Frontal cortex (tissue), 3 donors: ENCODE measurements at regions not wholly inside any gene's neighbourhood (a gene's known extent, or its start where the extent isn't known, plus 50 kb on each side); places are given as distances from the start of the nearest gene placed in this dataset.
A peak's percentile ranks its signal among the peaks of the same experiment; 100 is the strongest.
"Not testable (repeated sequence)": the region's sequence is repeated elsewhere in the genome, so short reads cannot be mapped to it uniquely, and the experiment has no call there.

ENCODE experiments used
- DNase-seq, 2 donors: peaks; one replicate each; pipeline ENCODE4 v3.0.0; 2012; ENCODE audit warnings: low spot score in 2 of 2
- FAIRE-seq: peaks from 2 replicates; lab custom pipeline; 2012; peaks lifted over from hg19 to GRCh38; lab: Jason Lieb, UNC
- donor health status: control.
- donor health status: control.
- donor health status: control.

DNA sequence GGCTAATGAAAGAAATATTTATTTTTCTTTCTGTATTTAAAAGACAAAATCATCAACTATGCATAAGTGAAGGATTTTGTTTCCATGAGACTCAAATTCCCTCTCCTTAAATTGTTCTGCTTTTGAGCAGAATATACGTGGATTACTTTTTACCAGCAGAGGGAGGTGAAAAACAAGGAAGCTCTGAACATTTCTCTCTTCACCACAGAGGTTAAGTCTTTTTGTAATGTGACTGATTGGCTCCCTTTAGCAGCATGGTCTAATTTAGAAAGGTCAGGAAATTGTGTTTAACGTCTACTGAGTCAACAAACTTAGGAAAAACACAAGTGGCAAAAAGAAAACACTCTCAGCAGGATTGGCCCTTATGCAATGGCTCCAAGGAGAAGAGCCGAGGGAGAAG lies 55.1 kb upstream of the F9 start:
- FAIRE-seq, result no peak
- no peak for DNase-seq

DNA sequence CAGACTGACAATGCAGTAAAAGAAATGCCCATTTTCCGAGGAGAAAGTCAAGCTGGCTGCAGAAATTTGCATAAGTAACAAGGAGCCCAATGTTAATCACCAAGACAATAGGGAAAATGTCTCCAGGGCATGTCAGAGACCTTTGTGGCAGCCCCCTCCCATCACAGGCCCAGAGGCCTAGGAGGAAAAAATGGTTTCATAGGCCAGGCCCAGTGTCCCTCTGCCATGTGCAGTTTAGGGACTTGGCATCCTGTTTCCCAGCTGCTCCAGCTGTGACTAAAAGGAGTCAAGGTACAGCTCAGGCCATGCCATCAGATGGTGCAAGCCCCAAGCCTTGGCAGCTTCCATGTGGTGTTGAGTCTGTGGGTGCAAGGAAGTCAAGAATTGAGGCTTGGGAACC lies 68.6 kb upstream of the F9 start:
- DNase-seq, FAIRE-seq: not testable (repeated sequence)

DNA sequence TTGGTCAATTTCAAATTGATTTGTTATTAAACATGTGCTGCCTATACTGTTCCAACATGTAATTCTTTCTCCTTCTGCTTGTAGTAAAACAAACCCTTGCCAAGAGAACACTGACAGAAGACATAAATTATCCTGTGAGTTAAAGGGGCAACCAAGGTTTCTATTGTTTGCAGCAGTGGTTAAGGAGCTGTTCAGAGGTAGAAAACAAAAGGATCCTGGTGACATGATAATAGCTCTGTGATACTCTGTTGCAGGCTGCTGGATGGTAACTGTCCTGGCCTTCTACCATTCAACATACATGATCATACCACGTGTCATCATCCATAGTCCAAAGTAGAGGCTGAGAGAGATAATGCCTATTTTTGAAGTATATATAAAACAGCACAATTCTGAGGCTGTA lies 75.8 kb upstream of the F9 start:
- FAIRE-seq (no peak), DNase-seq (no peak)

DNA sequence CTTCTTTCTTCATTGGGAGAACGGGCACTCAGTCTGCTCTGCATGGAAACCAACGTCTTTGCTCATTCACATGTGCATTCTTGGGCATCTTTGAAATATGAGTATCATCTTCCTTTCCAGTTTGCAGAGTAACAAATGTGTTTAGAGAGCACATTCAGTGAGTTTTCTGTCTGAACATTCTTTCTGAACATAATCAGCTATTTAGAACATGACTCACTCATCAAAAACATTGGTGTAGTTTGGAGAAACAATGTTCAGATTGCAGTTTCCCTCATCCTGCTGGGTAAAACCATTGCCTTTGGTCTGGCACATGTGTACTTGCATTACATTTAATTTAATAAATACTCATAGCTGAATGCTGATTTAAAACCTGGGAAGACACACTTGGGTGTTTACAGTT lies 81.5 kb upstream of the F9 start:
- FAIRE-seq, result no peak
- no peak for DNase-seq

DNA sequence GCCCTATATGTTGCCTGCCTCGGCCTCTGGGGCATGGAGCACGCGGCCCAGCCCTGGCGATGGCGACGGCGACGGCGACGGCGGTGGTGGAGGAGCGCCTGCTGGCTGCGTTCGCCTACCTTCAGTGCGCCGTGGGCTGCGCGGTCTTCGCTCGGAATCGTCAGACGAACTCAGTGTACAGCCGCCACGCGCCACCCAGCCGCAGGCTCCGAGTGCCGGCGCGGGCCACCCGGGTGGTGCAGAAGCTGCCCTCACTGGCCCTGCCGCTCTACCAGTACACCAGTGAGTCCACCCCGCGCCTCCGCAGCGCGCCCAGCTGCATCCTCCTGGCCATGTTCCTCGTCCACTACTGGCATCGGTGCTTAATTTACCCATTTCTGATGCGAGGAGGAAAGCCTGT lies 83.7 kb upstream of the F9 start:
- FAIRE-seq (no peak), DNase-seq (no peak)

DNA sequence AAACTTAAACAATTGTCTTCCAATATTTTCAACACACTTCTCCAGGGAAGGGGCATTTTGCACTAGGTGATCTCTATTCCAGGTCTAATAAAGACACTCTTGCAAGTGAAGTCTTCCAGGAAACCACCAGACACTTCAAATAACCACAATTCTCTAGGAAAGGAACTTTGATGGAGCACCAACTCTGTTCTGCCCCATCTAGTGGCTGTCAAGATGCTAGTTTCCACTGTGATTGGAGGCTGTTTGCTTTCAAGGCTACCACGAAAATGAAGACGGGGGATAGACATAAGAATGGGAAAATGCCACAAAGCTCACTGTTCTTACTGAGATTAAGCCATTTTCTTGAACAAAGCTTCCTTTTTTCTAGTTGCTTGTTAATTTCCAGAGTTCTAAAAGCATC lies 100.6 kb upstream of the F9 start:
- DNase-seq (no peak), FAIRE-seq (no peak)

DNA sequence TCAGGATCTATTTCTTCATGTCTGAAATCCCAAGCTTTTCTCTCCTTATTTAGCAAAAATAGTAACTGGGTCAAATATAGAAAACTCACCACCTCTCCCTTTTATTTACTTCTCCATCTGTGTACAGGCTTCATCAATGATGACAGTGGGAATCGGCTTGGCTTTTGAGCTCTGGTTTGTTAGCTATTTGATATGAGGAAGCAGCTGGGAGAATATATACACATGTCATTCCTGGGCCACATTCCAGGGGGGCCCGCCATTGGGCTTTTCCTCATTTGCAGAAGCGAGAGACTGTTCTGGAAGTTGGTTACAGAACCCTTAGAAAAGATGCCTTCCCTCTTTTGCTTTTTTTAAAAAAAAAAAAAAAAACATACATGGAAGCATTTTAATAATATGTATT lies 107.4 kb upstream of the F9 start:
- no peak for DNase-seq
- no peak for FAIRE-seq

DNA sequence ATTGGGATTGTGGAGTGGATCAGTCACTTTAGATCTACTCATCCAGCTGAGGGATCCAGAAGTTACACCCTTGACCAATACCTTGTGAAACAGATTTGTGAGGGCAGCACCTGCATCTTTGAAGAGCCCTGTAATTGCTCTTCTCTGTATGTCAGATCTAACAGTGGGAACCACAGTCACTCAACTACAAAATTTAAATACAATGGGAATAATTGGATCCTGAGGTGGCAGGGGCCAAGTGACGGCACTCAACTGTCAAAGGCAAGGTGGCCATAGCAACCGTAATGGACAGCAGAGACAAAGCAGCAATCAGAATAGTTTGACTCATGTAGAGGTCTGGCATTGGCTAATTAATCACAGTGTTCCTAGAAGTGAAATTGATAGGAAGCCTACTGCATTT lies 132.3 kb upstream of the F9 start:
- not testable (repeated sequence) for FAIRE-seq

DNA sequence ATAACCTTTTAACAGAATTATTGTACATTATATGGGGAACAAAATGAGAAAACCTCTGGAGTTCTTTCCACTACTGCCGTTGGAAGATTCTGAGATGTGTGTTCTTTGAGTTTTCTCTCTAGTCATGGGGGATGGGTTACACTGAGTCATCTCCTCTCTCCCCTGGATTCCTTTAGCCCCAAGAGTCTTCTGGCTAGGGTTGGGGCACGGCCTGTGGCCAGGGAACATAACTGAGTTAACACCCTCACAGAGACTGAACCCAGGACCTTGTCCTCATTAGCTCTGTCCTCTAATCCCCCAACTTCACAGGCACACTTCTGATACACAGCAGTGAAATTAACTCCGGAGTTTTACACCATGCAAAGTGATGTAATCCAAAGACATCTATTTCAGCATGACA lies 142.3 kb upstream of the F9 start:
- DNase-seq (no peak), FAIRE-seq (no peak)

More for the DNA sequence above, 132.3 kb upstream of the F9 start:
- not testable (repeated sequence) for DNase-seq

DNA sequence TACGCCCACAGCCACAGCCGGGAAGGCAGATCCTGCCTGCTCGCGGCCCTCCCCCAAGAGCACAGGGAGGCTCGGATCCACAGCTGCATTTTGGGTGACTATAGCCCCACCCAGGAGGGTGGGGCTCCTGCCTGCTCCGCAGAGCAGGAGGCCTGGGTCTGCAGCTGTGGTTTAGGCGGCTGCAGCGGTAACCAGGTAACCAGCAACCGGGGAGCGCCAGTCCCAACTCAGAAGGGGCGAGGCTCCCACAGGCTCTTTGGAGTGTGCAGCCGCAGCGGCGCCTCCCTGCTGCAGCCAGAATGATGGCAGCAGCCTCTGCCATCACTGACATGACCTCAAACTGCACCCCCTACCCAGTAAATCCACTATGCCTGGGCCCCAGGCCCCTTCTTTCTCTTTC lies 148.0 kb upstream of the F9 start:
- FAIRE-seq (no peak), DNase-seq (no peak)

DNA sequence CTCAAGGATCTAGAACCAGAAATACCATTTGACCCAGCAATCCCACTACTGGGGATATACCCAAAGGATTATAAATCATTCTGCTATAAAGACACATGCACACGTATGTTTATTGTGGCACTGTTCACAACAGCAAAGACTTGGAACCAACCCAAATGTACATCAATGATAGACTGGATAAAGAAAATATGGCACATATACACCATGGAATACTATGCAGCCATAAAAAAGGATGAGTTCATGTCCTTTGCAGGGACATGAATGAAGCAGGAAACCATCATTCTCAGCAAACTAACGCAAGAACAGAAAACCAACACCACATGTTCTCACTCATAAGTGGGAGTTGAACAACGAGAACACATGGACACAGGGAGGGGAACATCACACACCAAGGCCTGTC lies 154.0 kb upstream of the F9 start:
- DNase-seq, FAIRE-seq: not testable (repeated sequence)

DNA sequence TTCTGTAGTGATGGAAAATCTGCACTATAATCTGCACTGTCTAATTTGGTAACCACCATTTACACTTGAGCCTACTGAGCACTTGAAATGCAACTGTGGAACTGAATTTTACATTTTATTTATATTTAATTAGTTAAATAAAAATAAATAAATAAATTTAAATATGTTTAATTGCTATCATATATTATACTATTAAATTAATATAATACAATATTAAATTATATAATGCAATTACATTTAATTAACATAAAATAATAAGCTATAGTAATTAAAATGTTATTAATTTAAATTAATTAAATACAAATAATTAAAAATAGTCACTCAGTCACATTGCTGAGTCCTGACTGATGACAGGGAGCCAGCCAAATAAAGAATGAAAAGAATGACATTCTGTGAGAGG lies 170.2 kb upstream of the F9 start:
- DNase-seq (no peak), FAIRE-seq (peak; percentile 92)

DNA sequence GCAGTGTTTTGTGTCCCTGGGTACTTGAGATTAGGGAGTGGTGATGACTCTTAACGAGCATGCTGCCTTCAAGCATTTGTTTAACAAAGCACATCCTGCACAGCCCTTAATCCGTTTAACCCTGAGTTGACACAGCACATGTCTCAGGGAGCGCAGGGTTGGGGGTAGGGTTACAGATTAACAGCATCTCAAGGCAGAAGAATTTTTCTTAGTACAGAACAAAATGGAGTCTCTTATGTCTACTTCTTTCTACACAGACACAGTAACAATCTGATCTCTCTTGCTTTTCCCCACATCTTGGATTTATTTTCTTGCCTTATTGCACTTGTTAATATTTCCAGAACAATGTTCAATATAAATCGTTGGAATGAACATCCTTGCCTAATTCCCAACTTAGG lies 187.9 kb upstream of the F9 start:
- DNase-seq, FAIRE-seq: not testable (repeated sequence)

DNA sequence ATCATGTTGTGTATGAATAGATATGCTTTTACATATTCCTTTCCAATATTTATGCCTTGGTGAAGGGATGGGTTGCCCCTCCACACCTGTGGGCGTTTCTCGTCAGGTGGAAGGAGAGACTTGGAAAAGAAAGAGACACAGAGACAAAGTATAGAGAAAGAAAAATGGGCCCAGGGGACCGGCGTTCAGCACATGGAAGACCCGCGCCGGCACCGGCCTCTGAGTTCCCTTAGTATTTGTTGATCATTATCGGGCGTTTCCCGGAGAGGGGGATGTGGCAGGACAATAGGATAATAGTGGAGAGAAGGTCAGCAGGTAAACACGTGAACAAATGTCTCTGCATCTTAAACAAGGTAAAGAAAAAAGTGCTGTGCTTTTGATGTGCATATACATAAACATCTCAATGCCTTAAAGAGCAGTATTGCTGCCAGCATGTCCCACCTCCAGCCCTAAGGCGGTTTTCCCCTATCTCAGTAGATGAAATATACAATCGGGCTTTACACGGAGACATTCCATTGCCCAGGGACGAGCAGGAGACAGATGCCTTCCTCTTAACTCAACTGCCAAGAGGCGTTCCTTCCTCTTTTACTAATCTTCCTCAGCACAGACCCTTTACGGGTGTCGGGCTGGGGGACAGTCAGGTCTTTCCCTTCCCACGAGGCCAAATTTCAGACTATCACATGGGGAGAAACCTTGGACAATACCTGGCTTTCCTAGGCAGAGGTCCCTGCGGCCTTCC lies 188.5 kb upstream of the F9 start:
- not testable (repeated sequence) for DNase-seq

DNA sequence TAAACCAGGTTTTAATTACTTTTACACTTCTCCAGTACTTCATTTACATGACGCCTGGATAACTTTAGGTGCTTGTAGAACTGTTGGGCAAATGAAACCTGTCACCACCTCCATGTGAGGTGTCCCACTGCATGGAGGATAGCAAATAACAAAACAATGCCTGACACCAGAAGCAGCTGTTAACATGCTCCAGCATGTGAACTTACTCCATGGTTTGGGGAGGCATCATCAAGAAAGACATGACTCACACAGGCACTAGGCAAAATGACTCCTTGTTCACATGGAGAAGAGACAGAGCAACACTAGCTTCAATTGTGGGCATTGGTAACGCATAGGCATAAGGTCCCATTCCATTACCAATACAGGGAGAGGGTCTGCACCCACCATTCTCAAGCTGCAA lies 198.1 kb upstream of the F9 start:
- DNase-seq (no peak), FAIRE-seq (no peak)

More for the DNA sequence above, 188.5 kb upstream of the F9 start:
- FAIRE-seq, result not testable (repeated sequence)

DNA sequence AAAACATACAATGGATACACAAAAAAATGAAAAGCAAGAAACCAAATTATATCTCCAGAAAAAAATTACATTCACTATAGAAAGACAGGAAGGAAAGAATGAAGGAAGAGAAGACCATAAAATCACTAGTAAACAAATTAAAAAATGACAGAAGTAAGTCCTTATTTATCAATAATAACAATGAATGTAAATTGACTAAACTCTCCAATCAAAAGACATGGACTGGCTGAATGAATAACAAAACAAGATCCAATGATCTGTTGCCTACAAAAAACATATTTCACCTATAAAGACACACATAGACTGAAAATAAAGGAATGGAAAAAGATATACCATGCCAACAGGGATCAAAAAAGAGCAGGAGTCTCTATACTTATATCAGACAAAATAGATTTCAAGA lies 203.2 kb upstream of the F9 start:
- DNase-seq, result no peak
- FAIRE-seq, result no peak

DNA sequence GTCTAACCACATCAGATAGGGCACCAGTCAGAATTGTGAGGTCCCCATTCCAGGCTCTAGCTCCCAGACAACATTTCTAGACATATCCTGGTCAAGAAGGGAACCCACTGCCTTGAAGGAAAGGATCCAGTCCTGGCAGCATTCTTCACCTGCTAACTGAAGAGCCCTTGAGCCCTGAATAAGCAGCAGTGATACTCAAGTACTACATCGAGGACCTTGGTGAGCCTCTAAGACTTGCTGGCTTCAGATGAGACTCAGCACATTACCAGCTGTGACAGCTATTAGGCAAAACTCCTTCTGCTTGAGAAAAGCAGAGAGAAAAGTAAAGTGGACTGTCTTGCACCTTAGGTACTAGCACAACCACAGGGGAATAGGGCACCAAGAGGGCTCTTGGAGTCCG lies 205.8 kb upstream of the F9 start:
- DNase-seq (no peak), FAIRE-seq (no peak)

DNA sequence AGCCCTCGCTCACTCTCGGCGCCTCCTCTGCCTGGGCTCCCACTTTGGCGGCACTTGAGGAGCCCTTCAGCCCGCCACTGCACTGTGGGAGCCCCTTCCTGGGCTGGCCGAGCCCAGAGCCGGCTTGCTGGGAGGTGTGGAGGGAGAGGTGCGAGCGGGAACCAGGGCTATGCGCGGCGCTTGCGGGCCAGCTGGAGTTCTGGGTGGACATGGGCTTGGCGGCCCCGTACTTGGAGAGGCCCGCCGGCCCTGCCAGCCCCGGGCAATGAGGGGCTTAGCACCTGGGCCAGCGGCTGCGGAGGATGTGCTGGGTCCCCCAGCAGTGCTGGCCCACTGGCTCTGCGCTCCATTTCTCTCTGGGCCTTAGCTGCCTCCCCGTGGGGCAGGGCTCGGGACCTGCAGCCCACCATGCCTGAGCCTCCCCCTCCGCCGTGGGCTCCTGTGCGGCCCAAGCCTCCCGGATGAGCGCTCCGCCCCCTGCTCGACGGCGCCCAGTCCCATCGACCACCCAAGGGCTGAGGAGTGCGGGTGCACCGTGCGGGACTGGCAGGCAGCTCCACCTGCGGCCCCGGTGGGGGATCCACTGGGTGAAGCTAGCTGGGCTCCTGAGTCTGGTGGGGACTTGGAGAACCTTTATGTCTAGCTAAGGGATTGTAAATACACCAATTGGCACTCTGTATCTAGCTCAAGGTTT lies 209.7 kb upstream of the F9 start:
- DNase-seq, FAIRE-seq: not testable (repeated sequence)

DNA sequence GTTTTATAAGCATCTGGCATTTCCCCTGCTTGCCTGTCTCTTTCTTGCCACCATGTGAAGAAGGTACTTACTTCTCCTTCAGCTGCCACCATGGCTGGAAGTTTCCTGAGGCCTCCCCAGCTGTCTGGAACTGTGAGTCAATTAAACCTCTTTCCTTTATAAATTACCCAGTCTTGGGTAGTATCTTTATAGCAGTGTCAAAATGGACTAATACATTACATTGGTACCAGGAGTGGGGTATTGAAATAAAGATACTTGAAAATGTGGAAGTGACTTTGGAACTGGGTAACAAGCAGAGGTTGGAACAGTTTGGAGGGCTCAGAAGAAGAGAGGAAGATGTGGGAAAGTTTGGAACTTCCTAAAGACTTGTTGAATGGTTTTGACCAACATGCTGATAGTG lies 223.9 kb upstream of the F9 start:
- not testable (repeated sequence) for DNase-seq, FAIRE-seq

DNA sequence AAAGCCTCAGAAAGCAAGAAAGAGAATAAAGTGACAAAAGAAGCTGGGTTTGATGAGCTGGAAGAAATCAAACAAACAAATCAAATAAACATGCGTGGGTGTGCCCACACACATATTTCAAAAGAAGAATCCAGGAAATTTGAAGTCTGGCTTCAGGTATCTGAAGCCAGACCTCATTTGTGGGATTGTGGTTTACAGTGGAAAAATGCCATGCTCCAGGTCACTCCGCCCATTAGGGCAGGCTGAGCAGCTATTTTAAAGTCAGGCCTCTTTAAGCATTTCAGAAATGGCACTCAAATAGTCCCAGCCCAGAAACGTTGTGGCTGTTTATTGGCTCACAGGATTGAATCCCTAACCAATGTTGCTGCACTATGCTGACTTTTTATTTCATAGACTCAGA lies 226.1 kb upstream of the F9 start:
- FAIRE-seq (no peak), DNase-seq (no peak)

DNA sequence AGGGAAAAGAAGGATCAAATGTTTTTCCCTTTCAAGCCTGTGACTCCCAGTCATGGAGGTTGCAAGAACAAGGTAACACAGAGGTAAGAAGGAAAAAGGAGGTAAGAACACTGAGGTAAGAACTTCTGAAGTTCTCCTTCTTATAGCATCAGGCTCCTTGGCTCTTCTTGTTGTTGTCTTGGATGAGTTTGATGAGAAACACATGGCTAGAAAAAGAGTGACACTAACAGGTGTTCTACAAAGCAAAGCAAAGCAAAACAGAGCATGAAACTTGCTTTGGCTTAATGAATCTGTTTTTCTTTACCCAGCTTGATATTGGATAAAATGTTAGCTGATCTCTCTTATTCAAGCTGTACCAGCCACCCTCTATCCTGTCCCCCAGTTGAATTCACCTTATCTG lies 231.2 kb upstream of the F9 start:
- DNase-seq (no peak), FAIRE-seq (no peak)

DNA sequence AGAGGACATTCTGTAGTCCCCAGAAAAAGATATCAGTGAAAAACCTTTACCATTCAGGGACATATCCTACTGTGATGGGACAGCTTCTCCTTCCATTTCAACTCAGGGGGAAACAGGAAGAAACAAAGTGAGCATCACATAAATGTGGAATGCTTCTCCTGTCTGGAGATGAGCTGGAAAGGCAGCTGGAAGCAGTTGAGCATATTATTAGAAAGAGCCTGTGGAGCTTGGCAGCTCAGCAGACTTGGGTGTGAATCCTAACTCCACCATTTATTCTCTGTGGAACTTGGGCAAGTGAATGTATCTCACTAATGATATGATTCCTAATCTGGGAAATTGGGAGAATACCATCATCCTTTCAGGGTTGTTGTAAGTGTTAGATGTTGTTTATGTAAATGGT lies 232.1 kb upstream of the F9 start:
- DNase-seq (no peak), FAIRE-seq (no peak)
